22Rv1 (cell line): ENCODE measurements at regions not wholly inside any gene's neighbourhood (a gene's known extent, or its start where the extent isn't known, plus 50 kb on each side); places are given as distances from the start of the nearest gene placed in this dataset.

Source experiments
- CTCF ChIP-seq: fragments of 450-650 bp; IDR thresholded peaks from 2 replicates; pipeline ENCODE4 v1.5.1; 2017; ENCODE audit warnings: mild to moderate bottlenecking
- ZFX ChIP-seq: fragments of 450-650 bp; IDR thresholded peaks from 2 replicates; pipeline ENCODE4 v1.6.1; 2017; ENCODE audit warnings: antibody characterized with exemption, borderline replicate concordance

DNA sequence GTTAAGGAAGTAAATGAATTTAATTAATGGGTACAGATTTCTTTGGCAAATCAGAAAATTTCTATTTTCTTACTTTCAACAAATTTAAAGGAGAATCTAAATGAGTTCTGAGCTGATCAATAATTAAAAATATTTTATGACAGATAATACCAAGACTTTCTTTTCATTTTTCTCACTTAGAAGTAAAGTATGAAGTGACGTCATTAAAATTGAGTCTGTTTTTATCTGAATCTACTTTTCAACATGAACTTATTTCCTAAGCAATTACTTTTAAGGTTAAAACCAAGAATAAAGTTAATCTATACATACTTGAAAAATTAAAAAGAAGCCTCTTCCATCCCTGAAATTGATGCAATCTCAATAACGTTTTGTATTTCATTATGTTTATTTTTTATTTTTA, 552.8 kb upstream of the ST8SIA4 start:
- no peak for TF ChIP-seq CTCF
- TF ChIP-seq ZFX, result no peak
